NB4 (cell line): ENCODE measurements at regions not wholly inside any gene's neighbourhood (a gene's known extent, or its start where the extent isn't known, plus 50 kb on each side); places are given as distances from the start of the nearest gene placed in this dataset.

Experiments
- CTCF ChIP-seq: IDR thresholded peaks from one replicate; pipeline ENCODE4 v1.5.1; 2012; ENCODE audit warnings: low read depth, low read length
- MAX ChIP-seq: IDR thresholded peaks from 2 replicates; pipeline ENCODE4 v1.6.1; 2011; ENCODE audit warnings: low read depth, low read length
- MYC ChIP-seq: IDR thresholded peaks from 2 replicates; pipeline ENCODE4 v1.6.1; 2011; ENCODE audit warnings: low read depth, low read length
- POLR2A ChIP-seq: IDR thresholded peaks from 2 replicates; pipeline ENCODE4 v1.6.1; 2011; ENCODE audit warnings: mild to moderate bottlenecking; ENCODE audit not compliant: insufficient read length; ENCODE audit errors: extremely low read depth

DNA sequence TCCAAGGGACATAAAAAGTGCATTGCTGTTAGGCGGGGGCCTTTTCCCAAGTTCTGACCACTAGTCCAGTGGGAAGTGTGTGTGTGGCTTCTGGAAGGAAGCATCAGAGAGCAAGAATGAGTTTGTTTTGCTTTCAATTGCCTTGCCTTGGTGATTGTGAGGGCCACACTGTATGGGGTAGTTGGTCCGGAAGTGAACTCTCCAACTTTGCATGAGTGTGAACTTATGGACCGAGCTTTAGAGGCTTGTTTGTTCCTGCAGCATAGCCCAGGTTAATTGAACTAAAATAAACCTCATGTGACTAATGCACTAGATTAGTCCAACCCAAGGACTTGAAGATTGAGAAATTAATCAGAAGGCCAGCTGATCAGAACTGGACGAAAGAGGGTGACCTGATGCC is 171.7 kb downstream of the NR2F2 start:
- TF ChIP-seq CTCF (no peak), MYC (no peak), POLR2A (no peak), MAX (no peak)
